Ureter (tissue), 1 donor: ENCODE measurements at regions not wholly inside any gene's neighbourhood (a gene's known extent, or its start where the extent isn't known, plus 50 kb on each side); places are given as distances from the start of the nearest gene placed in this dataset.
"Not testable (repeated sequence)": the region's sequence is repeated elsewhere in the genome, so short reads cannot be mapped to it uniquely, and the experiment has no call there.

Source experiments
- DNase-seq: peaks from one replicate; pipeline ENCODE4 v3.0.0-alpha.2; 2020; ENCODE audit warnings: low spot score
- donor health status: DM: yes; HTN: yes; CAD: no.

GRCh38 chr7:125130173-125130572, 200.5 kb upstream of the POT1 start:
- DNase-seq, result no peak

GRCh38 chr7:125127304-125127703, 197.7 kb upstream of the POT1 start:
- DNase-seq, result no peak

GRCh38 chr7:125126376-125126775, 196.8 kb upstream of the POT1 start:
- no peak for DNase-seq

GRCh38 chr7:125125315-125125714, 195.7 kb upstream of the POT1 start:
- DNase-seq, result no peak

- DNase-seq, result no peak
Observed at GRCh38 chr7:125122173-125122572, 192.5 kb upstream of the POT1 start.

GRCh38 chr7:125119559-125120115, 190.0 kb upstream of the POT1 start:
- no peak for DNase-seq

GRCh38 chr7:125118444-125118843, 188.8 kb upstream of the POT1 start:
- no peak for DNase-seq

GRCh38 chr7:125112850-125113249, 183.2 kb upstream of the POT1 start:
- no peak for DNase-seq

GRCh38 chr7:125099519-125099918, 169.9 kb upstream of the POT1 start:
- DNase-seq, result no peak

GRCh38 chr7:125098377-125098970, 168.8 kb upstream of the POT1 start:
- no peak for DNase-seq

- no peak for DNase-seq
Observed at GRCh38 chr7:125090596-125090995, 161.0 kb upstream of the POT1 start.

GRCh38 chr7:125089171-125089570, 159.5 kb upstream of the POT1 start:
- DNase-seq, result no peak

GRCh38 chr7:125088555-125088954, 158.9 kb upstream of the POT1 start:
- no peak for DNase-seq

GRCh38 chr7:125085084-125085483, 155.5 kb upstream of the POT1 start:
- DNase-seq, result no peak

- DNase-seq, result no peak
Observed at GRCh38 chr7:125084196-125084595, 154.6 kb upstream of the POT1 start.

- DNase-seq, result no peak
Observed at GRCh38 chr7:125074141-125074540, 144.5 kb upstream of the POT1 start.

GRCh38 chr7:125065546-125065945, 135.9 kb upstream of the POT1 start:
- no peak for DNase-seq

- DNase-seq, result no peak
Observed at GRCh38 chr7:125065001-125065400, 135.4 kb upstream of the POT1 start.

- no peak for DNase-seq
Observed at GRCh38 chr7:125061776-125062397, 132.3 kb upstream of the POT1 start.

- DNase-seq, result not testable (repeated sequence)
Observed at GRCh38 chr7:125061083-125061745, 131.6 kb upstream of the POT1 start.

GRCh38 chr7:125059861-125060456, 130.3 kb upstream of the POT1 start:
- no peak for DNase-seq

- no peak for DNase-seq
Observed at GRCh38 chr7:125057963-125058362, 128.3 kb upstream of the POT1 start.

GRCh38 chr7:125055376-125055775, 125.8 kb upstream of the POT1 start:
- DNase-seq, result no peak
